Dermis microvascular lymphatic vessel endothelial cell (primary cell): ENCODE measurements at regions not wholly inside any gene's neighbourhood (a gene's known extent, or its start where the extent isn't known, plus 50 kb on each side); places are given as distances from the start of the nearest gene placed in this dataset.

Experiments used
- DNase-seq, 2 donors: peaks; one replicate each; pipeline versions ENCODE4 v3.0.0 to v3.0.0-alpha.2; 2010; ENCODE audit warnings: low read depth in 2 of 2

DNA sequence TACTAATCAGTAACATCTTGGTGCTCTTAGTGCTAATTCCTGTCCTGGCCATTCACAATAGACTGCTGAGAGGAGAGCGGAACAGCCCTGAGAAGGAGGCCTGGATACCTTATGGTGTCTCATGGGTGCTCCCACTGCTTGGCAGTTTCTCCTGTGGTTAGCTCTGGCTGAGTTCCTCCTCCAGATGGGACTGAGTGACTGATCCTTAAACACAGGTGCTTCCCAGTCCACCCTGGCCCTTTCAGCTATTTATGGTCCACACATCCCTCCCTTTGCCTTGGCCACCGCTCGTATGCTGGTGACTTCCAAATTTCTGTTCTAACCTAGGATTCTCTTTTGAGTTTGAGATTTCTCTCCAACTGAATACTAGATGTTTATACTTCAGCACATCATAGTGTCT, 157.0 kb upstream of the CACNA1E start:
- no peak for DNase-seq

- DNase-seq = no peak
These were observed 155.5 kb upstream of the CACNA1E start for GRCh38 chr1:181327796-181328195.

GRCh38 chr1:181334724-181335123, 148.6 kb upstream of the CACNA1E start:
- DNase-seq = no peak

GRCh38 chr1:181335631-181336030, 147.7 kb upstream of the CACNA1E start:
- no peak for DNase-seq

GRCh38 chr1:181341026-181341632, 142.2 kb upstream of the CACNA1E start:
- DNase-seq = no peak

DNA sequence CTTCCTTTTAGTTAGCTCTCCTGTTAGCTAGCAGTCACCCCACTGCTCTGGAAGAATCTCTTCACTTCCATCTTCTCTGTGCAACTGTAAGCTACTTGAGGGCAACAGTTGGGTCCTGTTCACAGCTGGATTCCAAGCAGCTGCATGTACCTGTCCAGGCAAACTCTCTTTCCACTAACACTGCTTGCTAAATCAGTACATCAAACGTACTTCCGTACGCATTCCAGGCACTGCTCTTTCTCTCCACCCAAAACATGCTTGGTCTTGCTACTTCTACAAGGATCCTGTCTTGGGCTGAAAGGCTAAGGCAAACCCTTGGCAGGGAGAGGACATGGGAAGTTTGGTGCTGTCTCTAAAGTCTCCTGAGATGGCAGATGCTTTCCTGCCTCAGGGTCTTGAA, 139.2 kb upstream of the CACNA1E start:
- no peak for DNase-seq

DNA sequence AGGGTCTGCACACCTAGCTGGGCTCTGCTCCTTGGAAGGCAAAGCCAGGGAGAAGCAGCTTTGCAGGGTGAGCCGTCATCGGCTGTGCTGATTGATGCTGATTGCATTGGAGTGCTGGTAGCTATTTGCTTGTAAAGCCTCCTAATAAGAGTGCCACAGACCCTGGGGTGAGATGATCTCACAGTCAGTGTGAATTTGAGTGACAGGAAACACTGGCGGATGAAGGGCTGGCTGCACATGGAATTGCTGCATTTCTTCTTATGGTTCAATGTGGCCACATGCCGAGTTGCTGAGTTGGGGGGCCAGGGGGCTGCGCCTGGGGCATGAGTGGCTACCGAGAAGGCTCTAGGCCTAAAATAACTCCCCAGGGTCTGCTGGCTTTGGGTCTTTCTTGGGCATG, 138.2 kb upstream of the CACNA1E start:
- no peak for DNase-seq

DNA sequence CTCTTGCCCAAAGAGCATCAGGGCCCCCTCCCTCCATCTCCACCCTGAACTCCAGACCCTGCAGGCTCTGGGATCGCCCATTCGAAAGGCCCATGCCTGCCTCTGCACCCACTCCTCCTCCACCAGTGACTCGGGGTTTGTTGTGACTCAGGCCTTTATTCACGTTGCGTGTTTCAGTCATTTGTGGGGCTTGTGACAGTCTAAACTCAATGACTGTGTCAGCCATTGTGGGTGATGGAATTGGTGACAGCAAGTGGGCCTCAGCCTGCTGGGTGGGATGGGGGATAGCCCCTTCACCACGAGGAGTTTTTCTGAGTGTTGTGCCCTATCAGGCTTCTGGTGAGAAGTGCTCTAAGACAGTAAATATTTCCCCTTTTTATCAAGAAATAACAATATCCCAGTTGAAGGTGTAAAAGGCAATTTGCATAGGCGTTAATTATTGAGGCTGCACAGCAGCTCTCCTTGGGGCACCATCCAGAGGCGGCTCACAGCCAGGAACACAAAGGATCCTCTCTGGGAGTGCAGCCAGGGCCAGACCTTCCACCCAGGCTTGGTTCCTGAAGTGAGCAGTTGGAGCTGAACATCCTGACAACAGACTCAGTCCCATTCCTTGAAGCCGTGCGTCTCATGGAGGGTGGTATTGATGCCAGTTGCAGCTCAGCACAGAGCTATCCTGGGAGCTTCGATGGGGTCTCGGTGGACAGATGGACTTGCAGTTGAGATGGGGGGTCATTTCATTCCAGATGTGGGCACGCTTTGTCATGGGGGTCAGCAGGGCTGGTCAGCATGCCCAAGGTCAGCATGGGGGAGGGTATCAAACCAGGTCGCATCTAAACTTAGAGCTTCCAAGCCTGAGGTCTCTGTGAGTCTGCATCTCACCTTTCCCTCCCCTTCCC, 135.6 kb upstream of the CACNA1E start:
- no peak for DNase-seq

DNA sequence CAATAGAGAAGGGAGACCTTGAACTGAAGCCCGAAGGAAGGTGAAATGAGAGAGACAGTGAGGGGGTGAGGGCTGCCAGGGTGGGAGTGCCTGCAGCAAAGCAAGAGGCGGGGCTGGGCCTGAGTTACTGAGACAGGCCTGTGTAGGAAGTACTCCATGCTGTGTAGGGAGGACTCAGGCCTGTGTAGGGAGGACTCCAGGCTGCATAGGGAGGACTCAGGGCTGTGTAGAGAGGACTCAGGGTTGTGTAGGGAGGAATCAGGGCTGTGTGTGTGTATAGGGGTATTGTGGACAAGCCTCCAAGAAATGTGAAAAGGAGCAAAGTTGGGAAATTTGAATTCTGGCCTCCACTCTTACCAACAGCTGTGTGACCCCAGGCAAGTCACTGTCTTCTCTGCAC, 133.8 kb upstream of the CACNA1E start:
- no peak for DNase-seq

DNA sequence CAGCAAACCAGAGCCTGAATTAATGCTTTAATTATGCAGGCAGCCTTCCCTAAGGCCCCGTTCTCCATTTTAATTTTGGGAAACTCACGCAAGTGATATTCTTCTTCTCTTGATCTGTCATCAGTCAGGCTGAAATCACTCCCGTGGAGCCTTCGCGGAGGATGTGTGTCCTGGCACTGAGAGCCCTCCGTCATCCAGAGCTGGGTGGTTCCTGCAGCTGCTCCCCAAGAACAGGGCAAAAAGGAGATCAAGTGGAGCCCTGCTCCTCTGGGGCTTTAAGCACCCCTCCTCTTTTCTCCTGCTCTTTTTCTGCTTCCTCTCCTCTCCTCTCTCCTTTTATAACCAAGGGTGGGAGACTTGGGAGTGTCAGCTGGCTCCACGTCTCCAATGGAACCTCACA, 133.2 kb upstream of the CACNA1E start:
- DNase-seq = no peak

GRCh38 chr1:181351740-181352139, 131.6 kb upstream of the CACNA1E start:
- no peak for DNase-seq

GRCh38 chr1:181352695-181353094, 130.6 kb upstream of the CACNA1E start:
- DNase-seq = no peak

- no peak for DNase-seq
These were observed 129.8 kb upstream of the CACNA1E start for GRCh38 chr1:181353526-181353925.

DNA sequence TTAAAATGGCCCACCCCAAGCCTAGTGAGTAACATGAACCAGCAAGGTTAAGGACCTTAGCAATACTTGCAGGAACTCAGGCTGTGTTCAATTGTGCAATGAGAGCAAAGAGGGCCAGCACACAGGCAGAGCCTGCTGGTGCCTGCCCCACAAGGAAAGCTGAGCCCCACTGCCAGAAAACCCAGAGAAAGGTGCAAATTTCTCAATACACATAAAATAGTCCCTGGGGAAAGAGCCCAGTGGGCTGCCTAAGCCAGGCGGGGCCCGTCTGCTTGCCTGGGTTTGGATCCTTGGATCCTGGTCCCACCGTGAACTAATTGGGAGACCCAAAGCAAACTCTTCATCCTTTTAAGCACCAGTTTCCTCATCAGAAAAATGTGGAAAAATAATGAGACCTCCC, 128.5 kb upstream of the CACNA1E start:
- no peak for DNase-seq

DNA sequence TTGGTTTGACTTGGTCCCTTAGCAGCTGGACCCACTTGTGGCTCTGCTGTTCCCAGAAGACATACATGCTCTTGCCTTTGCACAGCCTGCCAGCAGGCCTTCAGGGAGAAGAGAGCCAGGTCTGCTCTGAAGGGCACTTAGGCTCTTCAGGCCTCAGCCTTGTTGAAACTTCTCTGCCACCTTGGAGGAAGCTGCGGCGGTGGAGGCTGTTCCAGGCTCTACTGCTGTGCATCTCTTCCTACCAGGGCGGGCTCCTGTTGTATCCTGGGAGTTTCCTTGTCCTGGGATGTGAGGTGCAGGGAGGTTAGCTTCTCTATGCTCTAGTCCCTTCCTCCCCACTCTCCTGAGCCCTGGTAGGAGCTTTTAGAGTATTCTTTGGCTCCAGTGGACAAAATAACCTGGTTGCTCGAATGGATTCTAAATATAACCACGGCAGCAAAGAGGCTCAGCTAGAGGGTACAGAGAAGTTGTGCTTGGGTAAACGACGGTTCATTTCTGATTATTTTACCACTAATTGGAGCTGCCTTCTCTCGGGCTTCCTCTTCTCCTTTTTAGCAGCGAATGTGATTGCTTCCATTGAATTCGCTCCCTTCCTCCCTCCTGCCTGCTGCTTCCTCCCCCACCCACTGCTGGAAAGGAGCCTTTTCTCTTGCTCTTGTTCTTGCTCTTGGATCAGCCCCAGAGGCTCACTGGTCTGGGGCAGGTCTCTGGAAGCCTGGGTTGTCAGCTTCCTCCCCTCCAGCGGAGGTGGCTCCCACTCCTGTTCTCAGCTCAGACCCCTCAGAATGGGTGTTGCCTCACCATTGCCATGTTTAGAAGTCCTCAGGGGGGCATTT, 126.6 kb upstream of the CACNA1E start:
- no peak for DNase-seq

DNA sequence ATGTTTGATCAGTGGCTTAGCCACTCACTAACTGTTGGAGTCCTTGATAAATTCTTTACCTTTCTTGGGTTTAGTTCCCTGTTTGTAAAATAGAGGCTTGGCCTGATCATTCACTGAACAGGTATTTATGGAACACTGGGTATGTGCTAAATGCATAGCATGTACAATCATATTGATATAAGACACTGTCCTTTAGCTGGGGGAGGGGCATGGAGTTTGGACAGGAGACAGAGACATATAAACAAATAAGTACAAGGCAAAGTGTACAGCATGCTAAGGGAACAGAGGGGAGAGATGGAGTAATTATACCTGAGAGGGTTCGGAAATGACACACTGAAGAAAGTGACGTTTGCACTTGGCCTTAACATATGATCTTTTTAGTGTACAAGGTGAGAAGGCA, 124.3 kb upstream of the CACNA1E start:
- no peak for DNase-seq

GRCh38 chr1:181364801-181365200, 118.5 kb upstream of the CACNA1E start:
- DNase-seq = no peak

DNA sequence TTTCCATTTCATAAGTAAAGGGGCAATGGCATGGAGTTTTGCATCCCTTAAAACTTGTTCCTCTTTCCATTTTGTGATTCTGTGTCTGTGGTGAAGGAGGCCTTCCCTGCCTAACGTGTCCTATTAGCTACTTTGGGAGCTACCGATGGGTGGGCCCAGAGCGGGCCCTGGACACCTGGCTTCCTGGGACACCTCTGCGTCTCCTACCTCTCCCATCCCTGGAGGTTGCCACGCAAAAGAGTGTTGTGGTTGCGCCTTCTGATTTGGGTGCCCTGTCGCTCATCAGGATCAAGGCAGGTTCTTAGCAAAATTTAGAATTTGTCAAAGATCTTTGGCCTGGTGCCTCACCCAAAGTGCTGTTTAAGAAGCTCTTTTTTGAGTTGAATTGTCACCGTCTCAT, 116.4 kb upstream of the CACNA1E start:
- DNase-seq = no peak

DNA sequence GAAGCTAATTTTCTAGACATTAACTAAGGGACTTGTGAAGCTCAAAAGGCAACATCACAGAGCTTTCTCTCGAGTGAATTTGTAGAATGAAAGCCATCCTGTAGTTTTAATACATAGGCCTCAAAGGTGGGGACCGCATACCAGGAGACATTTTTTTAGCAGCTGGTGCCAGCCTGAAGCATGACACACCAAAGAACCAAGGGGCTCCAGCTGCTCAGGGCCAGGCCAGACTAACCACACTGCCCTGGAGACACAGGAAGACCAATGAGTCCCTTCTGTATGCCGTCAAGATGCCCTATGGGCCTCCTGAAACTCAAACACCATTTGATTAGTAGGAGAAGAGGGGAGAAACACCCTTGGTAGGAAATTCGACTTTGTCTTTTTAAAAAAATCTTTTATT, 113.9 kb upstream of the CACNA1E start:
- DNase-seq = no peak

DNA sequence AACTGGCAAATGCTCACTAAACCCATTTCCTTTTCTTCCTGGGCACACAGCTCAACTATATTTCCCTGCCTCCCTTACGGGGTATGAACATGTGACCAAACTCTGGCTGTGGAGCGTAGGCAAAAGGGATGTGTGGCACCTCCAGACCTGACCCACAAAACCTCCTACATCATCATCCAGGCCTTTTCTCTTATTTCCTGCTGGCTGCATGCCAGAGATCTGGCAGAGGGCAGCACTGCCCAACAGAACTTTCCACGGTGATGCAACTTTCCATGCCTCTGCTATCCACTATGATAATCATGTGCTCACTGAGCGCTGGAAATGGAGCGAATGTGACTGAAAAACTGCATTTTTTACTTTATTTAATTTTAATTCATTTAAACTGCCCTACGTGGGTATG, 99.6 kb upstream of the CACNA1E start:
- peak in 1 of 2 donors; percentile 22 for DNase-seq

GRCh38 chr1:181386340-181386739, 97.0 kb upstream of the CACNA1E start:
- DNase-seq = no peak

DNA sequence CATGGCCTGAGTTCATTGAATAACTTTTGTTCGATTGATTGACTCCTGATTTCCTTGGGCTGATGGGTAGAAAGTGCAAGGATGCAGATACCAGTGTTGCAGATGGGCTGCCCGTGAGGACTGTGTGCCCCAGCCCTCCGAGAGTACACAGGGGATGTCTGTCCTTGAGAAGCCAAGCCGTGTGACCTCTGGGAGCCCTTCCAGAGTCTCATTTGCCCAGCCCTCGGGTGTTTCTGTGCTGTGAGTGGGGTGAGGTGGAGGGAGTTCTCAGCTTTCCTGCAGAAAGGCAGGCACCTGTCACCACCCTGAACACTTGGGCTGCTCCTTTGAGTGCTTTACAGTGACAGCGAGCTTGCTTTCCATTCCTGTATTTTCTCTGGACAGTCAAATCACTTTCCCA, 96.4 kb upstream of the CACNA1E start:
- DNase-seq = no peak
